Thyroid gland (tissue), 4 donors: ENCODE measurements at regions not wholly inside any gene's neighbourhood (a gene's known extent, or its start where the extent isn't known, plus 50 kb on each side); places are given as distances from the start of the nearest gene placed in this dataset.

Experiments
- CTCF ChIP-seq, 6 experiments: fragments of 200-600 bp in 3 of 6; fragments of 450-650 bp in 3 of 6; sonication (generic) in 3 of 6; IDR thresholded peaks; one replicate each; pipeline ENCODE4 v1.5.1; 2016 to 2019; ENCODE audit warnings: antibody characterized with exemption in 6 of 6, mild to moderate bottlenecking in 2 of 6, inconsistent platforms in 1 of 6, moderate library complexity in 1 of 6
- POLR2A ChIP-seq, 2 donors: fragments of 450-650 bp; IDR thresholded peaks; one replicate each; pipeline ENCODE4 v1.6.1; 2017; ENCODE audit warnings: antibody characterized with exemption in 2 of 2, mild to moderate bottlenecking in 2 of 2, moderate library complexity in 1 of 2

- TF ChIP-seq POLR2A (IDR thresholded peaks at IDR 0.05) (no peak), CTCF (IDR thresholded peaks at IDR 0.05) (no peak)
These were observed 72.6 kb upstream of the PAK5 start for GRCh38 chr20:9911519-9911918.
